Vagina (tissue), 2 donors: ENCODE measurements at regions not wholly inside any gene's neighbourhood (a gene's known extent, or its start where the extent isn't known, plus 50 kb on each side); places are given as distances from the start of the nearest gene placed in this dataset.

Experiments
- POLR2A ChIP-seq, 2 donors: fragments of 450-650 bp; IDR thresholded peaks; one replicate each; pipeline ENCODE4 v1.6.1; 2017; ENCODE audit warnings: antibody characterized with exemption in 2 of 2, mild to moderate bottlenecking in 2 of 2, moderate library complexity in 2 of 2
- TF ChIP-seq, protein P1 (sequence below), 3 experiments: fragments of 450-650 bp in 2 of 3; fragments of 200-600 bp in 1 of 3; sonication (generic) in 1 of 3; IDR thresholded peaks; one replicate each; pipeline ENCODE4 v1.5.1; 2017 to 2019; ENCODE audit warnings: antibody characterized with exemption in 3 of 3, mild to moderate bottlenecking in 2 of 3, moderate library complexity in 2 of 3

GRCh38 chr4:104677116-104677515 is 182.4 kb upstream of the CXXC4 start:
- TF ChIP-seq POLR2A (IDR thresholded peaks at IDR 0.05) = no peak
- TF ChIP-seq, protein P1, sequence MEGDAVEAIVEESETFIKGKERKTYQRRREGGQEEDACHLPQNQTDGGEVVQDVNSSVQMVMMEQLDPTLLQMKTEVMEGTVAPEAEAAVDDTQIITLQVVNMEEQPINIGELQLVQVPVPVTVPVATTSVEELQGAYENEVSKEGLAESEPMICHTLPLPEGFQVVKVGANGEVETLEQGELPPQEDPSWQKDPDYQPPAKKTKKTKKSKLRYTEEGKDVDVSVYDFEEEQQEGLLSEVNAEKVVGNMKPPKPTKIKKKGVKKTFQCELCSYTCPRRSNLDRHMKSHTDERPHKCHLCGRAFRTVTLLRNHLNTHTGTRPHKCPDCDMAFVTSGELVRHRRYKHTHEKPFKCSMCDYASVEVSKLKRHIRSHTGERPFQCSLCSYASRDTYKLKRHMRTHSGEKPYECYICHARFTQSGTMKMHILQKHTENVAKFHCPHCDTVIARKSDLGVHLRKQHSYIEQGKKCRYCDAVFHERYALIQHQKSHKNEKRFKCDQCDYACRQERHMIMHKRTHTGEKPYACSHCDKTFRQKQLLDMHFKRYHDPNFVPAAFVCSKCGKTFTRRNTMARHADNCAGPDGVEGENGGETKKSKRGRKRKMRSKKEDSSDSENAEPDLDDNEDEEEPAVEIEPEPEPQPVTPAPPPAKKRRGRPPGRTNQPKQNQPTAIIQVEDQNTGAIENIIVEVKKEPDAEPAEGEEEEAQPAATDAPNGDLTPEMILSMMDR (IDR thresholded peaks at IDR 0.05) = no peak
